GM19455 (cell line): ENCODE measurements at regions not wholly inside any gene's neighbourhood (a gene's known extent, or its start where the extent isn't known, plus 50 kb on each side); places are given as distances from the start of the nearest gene placed in this dataset.

ENCODE experiments used
- ATAC-seq: cut with Tn5 transposase; IDR thresholded peaks from one replicate; pipeline ENCODE4 v1.9.1; 2021; ENCODE audit not compliant: unreplicated experiment

GRCh38 chr11:110939471-110939870, 227.2 kb upstream of the ARHGAP20 start:
- ATAC-seq: no peak

- no peak for ATAC-seq
These were observed 222.9 kb upstream of the ARHGAP20 start for GRCh38 chr11:110935018-110935640.

- no peak for ATAC-seq
These were observed 216.9 kb upstream of the ARHGAP20 start for GRCh38 chr11:110929129-110929528.

- no peak for ATAC-seq
These were observed 216.2 kb upstream of the ARHGAP20 start for GRCh38 chr11:110928391-110928790.

GRCh38 chr11:110921742-110922521, 209.7 kb upstream of the ARHGAP20 start:
- ATAC-seq: no peak

GRCh38 chr11:110919241-110919922, 207.1 kb upstream of the ARHGAP20 start:
- ATAC-seq: no peak

- ATAC-seq: no peak
These were observed 206.1 kb upstream of the ARHGAP20 start for GRCh38 chr11:110918351-110918750.

- ATAC-seq: no peak
These were observed 200.2 kb upstream of the ARHGAP20 start for GRCh38 chr11:110912437-110912836.

GRCh38 chr11:110910384-110910783, 198.1 kb upstream of the ARHGAP20 start:
- no peak for ATAC-seq

- ATAC-seq: no peak
These were observed 197.1 kb upstream of the ARHGAP20 start for GRCh38 chr11:110909336-110909735.

- no peak for ATAC-seq
These were observed 196.3 kb upstream of the ARHGAP20 start for GRCh38 chr11:110908401-110909105.

- ATAC-seq: no peak
These were observed 195.4 kb upstream of the ARHGAP20 start for GRCh38 chr11:110907629-110908028.

- ATAC-seq: no peak
These were observed 191.6 kb upstream of the ARHGAP20 start for GRCh38 chr11:110903830-110904229.

GRCh38 chr11:110903378-110903777, 191.1 kb upstream of the ARHGAP20 start:
- ATAC-seq: no peak

- no peak for ATAC-seq
These were observed 189.2 kb upstream of the ARHGAP20 start for GRCh38 chr11:110901441-110901840.

GRCh38 chr11:110900426-110900825, 188.2 kb upstream of the ARHGAP20 start:
- no peak for ATAC-seq

GRCh38 chr11:110897035-110897434, 184.8 kb upstream of the ARHGAP20 start:
- no peak for ATAC-seq

- no peak for ATAC-seq
These were observed 184.1 kb upstream of the ARHGAP20 start for GRCh38 chr11:110896358-110896757.

GRCh38 chr11:110894224-110894623, 182.0 kb upstream of the ARHGAP20 start:
- no peak for ATAC-seq

- ATAC-seq: no peak
These were observed 180.6 kb upstream of the ARHGAP20 start for GRCh38 chr11:110892741-110893285.

GRCh38 chr11:110891411-110891810, 179.2 kb upstream of the ARHGAP20 start:
- ATAC-seq: no peak
